ACHN (cell line): ENCODE measurements at regions not wholly inside any gene's neighbourhood (a gene's known extent, or its start where the extent isn't known, plus 50 kb on each side); places are given as distances from the start of the nearest gene placed in this dataset.
"Not testable (repeated sequence)": the region's sequence is repeated elsewhere in the genome, so short reads cannot be mapped to it uniquely, and the experiment has no call there.

Experiments used
- DNase-seq: peaks from one replicate; pipeline ENCODE4 v3.0.0-alpha.2; 2015
- in situ Hi-C: cut with HindIII; loops from 2 replicates; pipeline ENCODE4 v1.10.0; 2017; ENCODE audit warnings: low sequenced_read_pairs, low pct_ligation_motif_present, low pct_unique_long_range_greater_than_20kb

GRCh38 chr4:103424853-103425252 lies 226.7 kb upstream of the CENPE start:
- no peak for DNase-seq
- in situ Hi-C loops: no loop called here

GRCh38 chr4:103423261-103423660 lies 225.1 kb upstream of the CENPE start:
- in situ Hi-C loops: no loop called here
- no peak for DNase-seq

GRCh38 chr4:103422467-103423219 lies 224.5 kb upstream of the CENPE start:
- DNase-seq: no peak
- in situ Hi-C loops: no loop called here

- no peak for DNase-seq
- in situ Hi-C loops: no loop called here
Measured at GRCh38 chr4:103415801-103416200, 217.7 kb upstream of the CENPE start.

- DNase-seq, in situ Hi-C loops: not testable (repeated sequence)
Measured at GRCh38 chr4:103412646-103413045, 214.5 kb upstream of the CENPE start.

- in situ Hi-C loops: no loop called here
- DNase-seq: no peak
Measured at GRCh38 chr4:103410386-103410785, 212.2 kb upstream of the CENPE start.

- no peak for DNase-seq
- in situ Hi-C loops: no loop called here
Measured at GRCh38 chr4:103405415-103405814, 207.3 kb upstream of the CENPE start.

GRCh38 chr4:103403619-103404018 lies 205.5 kb upstream of the CENPE start:
- DNase-seq: no peak
- in situ Hi-C loops: no loop called here

GRCh38 chr4:103402198-103402597 lies 204.1 kb upstream of the CENPE start:
- in situ Hi-C loops: no loop called here
- DNase-seq: no peak

GRCh38 chr4:103400405-103400804 lies 202.3 kb upstream of the CENPE start:
- in situ Hi-C loops: no loop called here
- DNase-seq: no peak

- in situ Hi-C loops: no loop called here
- DNase-seq: no peak
Measured at GRCh38 chr4:103397541-103397940, 199.4 kb upstream of the CENPE start.

GRCh38 chr4:103387508-103388011 lies 189.4 kb upstream of the CENPE start:
- in situ Hi-C loops, DNase-seq: not testable (repeated sequence)

GRCh38 chr4:103385565-103385964 lies 187.4 kb upstream of the CENPE start:
- DNase-seq, in situ Hi-C loops: not testable (repeated sequence)

- DNase-seq: no peak
- in situ Hi-C loops: no loop called here
Measured at GRCh38 chr4:103375278-103375677, 177.1 kb upstream of the CENPE start.

- no peak for DNase-seq
- in situ Hi-C loops: no loop called here
Measured at GRCh38 chr4:103374758-103375157, 176.6 kb upstream of the CENPE start.

GRCh38 chr4:103374306-103374705 lies 176.2 kb upstream of the CENPE start:
- in situ Hi-C loops: no loop called here
- DNase-seq: no peak

GRCh38 chr4:103372002-103372558 lies 173.9 kb upstream of the CENPE start:
- in situ Hi-C loops: no loop called here
- DNase-seq: no peak

GRCh38 chr4:103370336-103370735 lies 172.2 kb upstream of the CENPE start:
- no peak for DNase-seq
- in situ Hi-C loops: no loop called here

GRCh38 chr4:103365285-103365684 lies 167.1 kb upstream of the CENPE start:
- in situ Hi-C loops: no loop called here
- no peak for DNase-seq

- DNase-seq: no peak
- in situ Hi-C loops: no loop called here
Measured at GRCh38 chr4:103364083-103364482, 165.9 kb upstream of the CENPE start.
